ENCODE measurements at regions not wholly inside any gene's neighbourhood (a gene's known extent, or its start where the extent isn't known, plus 50 kb on each side); places are given as distances from the start of the nearest gene placed in this dataset.

DNA sequence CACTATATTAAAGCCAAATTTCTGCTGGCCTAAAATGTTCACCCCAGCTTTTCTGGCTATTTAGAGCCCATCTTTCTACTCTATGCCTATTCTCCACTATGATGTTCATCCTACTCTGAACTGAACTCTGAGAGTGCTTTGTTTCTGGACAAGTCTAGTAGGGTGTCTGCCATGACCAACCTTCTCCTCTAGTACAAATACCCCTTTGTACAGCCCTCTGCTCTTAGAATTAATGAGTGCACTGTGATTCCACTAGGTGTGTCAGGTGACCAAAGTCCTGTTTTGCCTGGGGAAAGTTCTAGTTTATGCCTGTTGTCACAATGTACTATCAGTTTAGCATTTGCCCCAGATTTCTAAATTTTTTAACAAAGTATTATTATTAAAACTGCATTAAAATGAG, 388.1 kb upstream of the MAD2L1 start:
- TF ChIP-seq POLR2AphosphoS5 (IDR thresholded peaks at IDR 0.05; ENCODE audit: low read depth, low read length) (no peak), CTCF (IDR thresholded peaks at IDR 0.05) (no peak), TCF7L2 (IDR thresholded peaks at IDR 0.05; ENCODE audit: low read depth, low read length) (no peak)
- TF ChIP-seq, protein P1, sequence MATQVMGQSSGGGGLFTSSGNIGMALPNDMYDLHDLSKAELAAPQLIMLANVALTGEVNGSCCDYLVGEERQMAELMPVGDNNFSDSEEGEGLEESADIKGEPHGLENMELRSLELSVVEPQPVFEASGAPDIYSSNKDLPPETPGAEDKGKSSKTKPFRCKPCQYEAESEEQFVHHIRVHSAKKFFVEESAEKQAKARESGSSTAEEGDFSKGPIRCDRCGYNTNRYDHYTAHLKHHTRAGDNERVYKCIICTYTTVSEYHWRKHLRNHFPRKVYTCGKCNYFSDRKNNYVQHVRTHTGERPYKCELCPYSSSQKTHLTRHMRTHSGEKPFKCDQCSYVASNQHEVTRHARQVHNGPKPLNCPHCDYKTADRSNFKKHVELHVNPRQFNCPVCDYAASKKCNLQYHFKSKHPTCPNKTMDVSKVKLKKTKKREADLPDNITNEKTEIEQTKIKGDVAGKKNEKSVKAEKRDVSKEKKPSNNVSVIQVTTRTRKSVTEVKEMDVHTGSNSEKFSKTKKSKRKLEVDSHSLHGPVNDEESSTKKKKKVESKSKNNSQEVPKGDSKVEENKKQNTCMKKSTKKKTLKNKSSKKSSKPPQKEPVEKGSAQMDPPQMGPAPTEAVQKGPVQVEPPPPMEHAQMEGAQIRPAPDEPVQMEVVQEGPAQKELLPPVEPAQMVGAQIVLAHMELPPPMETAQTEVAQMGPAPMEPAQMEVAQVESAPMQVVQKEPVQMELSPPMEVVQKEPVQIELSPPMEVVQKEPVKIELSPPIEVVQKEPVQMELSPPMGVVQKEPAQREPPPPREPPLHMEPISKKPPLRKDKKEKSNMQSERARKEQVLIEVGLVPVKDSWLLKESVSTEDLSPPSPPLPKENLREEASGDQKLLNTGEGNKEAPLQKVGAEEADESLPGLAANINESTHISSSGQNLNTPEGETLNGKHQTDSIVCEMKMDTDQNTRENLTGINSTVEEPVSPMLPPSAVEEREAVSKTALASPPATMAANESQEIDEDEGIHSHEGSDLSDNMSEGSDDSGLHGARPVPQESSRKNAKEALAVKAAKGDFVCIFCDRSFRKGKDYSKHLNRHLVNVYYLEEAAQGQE (IDR thresholded peaks at IDR 0.05; ENCODE audit: insufficient read depth in 1 of 2, low read depth in 2 of 2, low read length in 1 of 2): no peak

Measured in Panc1 (cell line).